Skeletal muscle tissue (tissue), 3 donors: ENCODE measurements at regions not wholly inside any gene's neighbourhood (a gene's known extent, or its start where the extent isn't known, plus 50 kb on each side); places are given as distances from the start of the nearest gene placed in this dataset.
"Not testable (repeated sequence)": the region's sequence is repeated elsewhere in the genome, so short reads cannot be mapped to it uniquely, and the experiment has no call there.

Experiments
- H3K27ac ChIP-seq: one replicate; pipeline ENCODE4 v1.7.0; 2013; ENCODE audit warnings: mild to moderate bottlenecking, low read depth, low read length, inconsistent platforms
- H3K27me3 ChIP-seq, 3 donors: one replicate each; pipeline ENCODE4 v1.7.0; 2013; ENCODE audit warnings: low read length in 3 of 3; ENCODE audit not compliant: control insufficient read depth in 3 of 3, insufficient read depth in 3 of 3
- H3K36me3 ChIP-seq, 3 donors: one replicate each; pipeline ENCODE4 v1.7.0; 2013; ENCODE audit warnings: low read length in 3 of 3; ENCODE audit not compliant: control insufficient read depth in 3 of 3, insufficient read depth in 3 of 3
- H3K4me1 ChIP-seq, 3 donors: one replicate each; pipeline ENCODE4 v1.7.0; 2013; ENCODE audit warnings: low read length in 3 of 3, mild to moderate bottlenecking in 3 of 3; ENCODE audit not compliant: control insufficient read depth in 3 of 3, insufficient read depth in 3 of 3
- H3K4me3 ChIP-seq, 3 donors: one replicate each; pipeline ENCODE4 v1.7.0; 2013; ENCODE audit warnings: low read length in 3 of 3
- H3K9ac ChIP-seq, 3 donors: one replicate each; pipeline ENCODE4 v1.7.0; 2013; ENCODE audit warnings: low read length in 3 of 3, mild to moderate bottlenecking in 3 of 3, moderate library complexity in 2 of 3, low read depth in 1 of 3
- H3K9me3 ChIP-seq, 3 donors: one replicate each; pipeline ENCODE4 v1.7.0; 2013; ENCODE audit warnings: low read length in 3 of 3; ENCODE audit not compliant: control insufficient read depth in 3 of 3
- donor health status: Osteomylitis.

- Histone ChIP-seq H3K4me3 (no peak overlapping the region), H3K27ac (no peak overlapping the region), H3K9ac (no peak overlapping the region), H3K4me1 (no peaks in the 10 kb centered on the region), H3K9me3 (no peaks in the 10 kb centered on the region), H3K27me3 (no peaks in the 10 kb centered on the region), H3K36me3 (no peaks in the 10 kb centered on the region)
Measured at GRCh38 chr11:112705148-112705547, 256.1 kb upstream of the NCAM1 start.

GRCh38 chr11:112706863-112707262 is 254.4 kb upstream of the NCAM1 start:
- Histone ChIP-seq H3K4me1 (no peaks in the 10 kb centered on the region), H3K9ac (no peak overlapping the region), H3K27me3 (no peaks in the 10 kb centered on the region), H3K27ac (no peak overlapping the region), H3K9me3 (no peaks in the 10 kb centered on the region), H3K36me3 (no peaks in the 10 kb centered on the region), H3K4me3 (no peak overlapping the region)

- not testable (repeated sequence) for H3K27ac ChIP-seq, H3K9me3 ChIP-seq, H3K27me3 ChIP-seq, H3K4me3 ChIP-seq, H3K36me3 ChIP-seq, H3K4me1 ChIP-seq, H3K9ac ChIP-seq
Measured at GRCh38 chr11:112714340-112714739, 246.9 kb upstream of the NCAM1 start.

GRCh38 chr11:112715056-112715455 is 246.2 kb upstream of the NCAM1 start:
- no peak overlapping the region for H3K9ac ChIP-seq
- no peaks in the 10 kb centered on the region for H3K9me3 ChIP-seq
- no peak overlapping the region for H3K4me3 ChIP-seq
- no peaks in the 10 kb centered on the region for H3K27me3 ChIP-seq
- no peak overlapping the region for H3K27ac ChIP-seq
- peaks cover 0 to 5% (median 0%) of the 10 kb centered on the region in 3 donors for H3K4me1 ChIP-seq
- H3K36me3 ChIP-seq, result no peaks in the 10 kb centered on the region

- peaks cover 0 to 5% (median 0%) of the 10 kb centered on the region in 3 donors for H3K4me1 ChIP-seq
- H3K36me3 ChIP-seq, result no peaks in the 10 kb centered on the region
- H3K27ac ChIP-seq, result no peak overlapping the region
- H3K27me3 ChIP-seq, result peaks cover 0 to 3% (median 0%) of the 10 kb centered on the region in 3 donors
- H3K4me3 ChIP-seq, result no peak overlapping the region
- H3K9me3 ChIP-seq, result no peaks in the 10 kb centered on the region
- H3K9ac ChIP-seq, result no peak overlapping the region
Measured at GRCh38 chr11:112718483-112718882, 242.7 kb upstream of the NCAM1 start.

- Histone ChIP-seq H3K4me3 (no peak overlapping the region), H3K27ac (no peak overlapping the region), H3K9ac (no peak overlapping the region), H3K36me3 (no peaks in the 10 kb centered on the region), H3K4me1 (peaks cover 0 to 5% (median 0%) of the 10 kb centered on the region in 3 donors), H3K27me3 (peaks cover 0 to 3% (median 0%) of the 10 kb centered on the region in 3 donors), H3K9me3 (no peaks in the 10 kb centered on the region)
Measured at GRCh38 chr11:112719736-112720525, 241.3 kb upstream of the NCAM1 start.

- Histone ChIP-seq H3K4me3 (no peak overlapping the region), H3K4me1 (peaks cover 0 to 5% (median 0%) of the 10 kb centered on the region in 3 donors), H3K27ac (no peak overlapping the region), H3K27me3 (peaks cover 3% of the 10 kb centered on the region in 3 donors), H3K36me3 (no peaks in the 10 kb centered on the region), H3K9ac (no peak overlapping the region), H3K9me3 (no peaks in the 10 kb centered on the region)
Measured at GRCh38 chr11:112722148-112722547, 239.1 kb upstream of the NCAM1 start.

GRCh38 chr11:112722876-112723275 is 238.3 kb upstream of the NCAM1 start:
- Histone ChIP-seq H3K27me3 (peaks cover 3% of the 10 kb centered on the region in 3 donors), H3K27ac (no peak overlapping the region), H3K4me1 (peaks cover 0 to 5% (median 0%) of the 10 kb centered on the region in 3 donors), H3K36me3 (no peaks in the 10 kb centered on the region), H3K9me3 (no peaks in the 10 kb centered on the region), H3K9ac (no peak overlapping the region), H3K4me3 (no peak overlapping the region)

- Histone ChIP-seq H3K4me3 (no peak overlapping the region), H3K27ac (no peak overlapping the region), H3K36me3 (no peaks in the 10 kb centered on the region), H3K9ac (no peak overlapping the region), H3K4me1 (no peaks in the 10 kb centered on the region), H3K27me3 (peaks cover 3% of the 10 kb centered on the region in 3 donors), H3K9me3 (no peaks in the 10 kb centered on the region)
Measured at GRCh38 chr11:112723676-112724495, 237.3 kb upstream of the NCAM1 start.

- no peak overlapping the region for H3K9ac ChIP-seq
- H3K9me3 ChIP-seq, result no peaks in the 10 kb centered on the region
- H3K27me3 ChIP-seq, result peaks cover 3% of the 10 kb centered on the region in 3 donors
- H3K4me3 ChIP-seq, result no peak overlapping the region
- no peaks in the 10 kb centered on the region for H3K36me3 ChIP-seq
- H3K27ac ChIP-seq, result no peak overlapping the region
- H3K4me1 ChIP-seq, result no peaks in the 10 kb centered on the region
Measured at GRCh38 chr11:112724496-112724790, 236.8 kb upstream of the NCAM1 start.
